ENCODE measurements at regions not wholly inside any gene's neighbourhood (a gene's known extent, or its start where the extent isn't known, plus 50 kb on each side); places are given as distances from the start of the nearest gene placed in this dataset.

DNA sequence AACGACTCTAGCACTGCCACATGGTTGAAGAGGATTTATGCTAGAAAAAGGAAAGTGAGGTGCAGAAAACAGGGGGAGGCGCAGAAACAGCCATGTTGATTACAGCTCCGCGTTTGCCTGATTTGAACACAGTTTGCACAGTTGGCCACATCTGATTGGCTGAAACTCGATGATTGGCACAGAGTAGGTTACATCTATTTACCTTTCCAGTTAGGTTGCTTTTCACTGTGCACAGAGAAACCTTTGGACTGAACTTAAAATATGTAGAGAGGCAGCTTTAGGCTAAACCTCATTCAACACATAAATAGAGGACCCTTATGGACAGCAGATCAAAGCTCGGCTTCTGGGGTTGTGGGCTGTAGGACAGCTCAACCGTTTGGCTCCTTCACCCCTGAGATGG is 153.7 kb upstream of the APCDD1 start:
- H3K4me3 Mint-ChIP-seq: no peak overlapping the region
- TF ChIP-seq, protein P1, sequence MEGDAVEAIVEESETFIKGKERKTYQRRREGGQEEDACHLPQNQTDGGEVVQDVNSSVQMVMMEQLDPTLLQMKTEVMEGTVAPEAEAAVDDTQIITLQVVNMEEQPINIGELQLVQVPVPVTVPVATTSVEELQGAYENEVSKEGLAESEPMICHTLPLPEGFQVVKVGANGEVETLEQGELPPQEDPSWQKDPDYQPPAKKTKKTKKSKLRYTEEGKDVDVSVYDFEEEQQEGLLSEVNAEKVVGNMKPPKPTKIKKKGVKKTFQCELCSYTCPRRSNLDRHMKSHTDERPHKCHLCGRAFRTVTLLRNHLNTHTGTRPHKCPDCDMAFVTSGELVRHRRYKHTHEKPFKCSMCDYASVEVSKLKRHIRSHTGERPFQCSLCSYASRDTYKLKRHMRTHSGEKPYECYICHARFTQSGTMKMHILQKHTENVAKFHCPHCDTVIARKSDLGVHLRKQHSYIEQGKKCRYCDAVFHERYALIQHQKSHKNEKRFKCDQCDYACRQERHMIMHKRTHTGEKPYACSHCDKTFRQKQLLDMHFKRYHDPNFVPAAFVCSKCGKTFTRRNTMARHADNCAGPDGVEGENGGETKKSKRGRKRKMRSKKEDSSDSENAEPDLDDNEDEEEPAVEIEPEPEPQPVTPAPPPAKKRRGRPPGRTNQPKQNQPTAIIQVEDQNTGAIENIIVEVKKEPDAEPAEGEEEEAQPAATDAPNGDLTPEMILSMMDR (IDR thresholded peaks at IDR 0.05): no peak
- H3K9me3 Mint-ChIP-seq: no peaks in the 10 kb centered on the region
- H3K27ac Mint-ChIP-seq: no peak overlapping the region
- no peaks in the 10 kb centered on the region for H3K36me3 Mint-ChIP-seq (ENCODE audit: low read depth)
- H3K27me3 Mint-ChIP-seq (ENCODE audit: insufficient read depth): peaks cover 13% of the 10 kb centered on the region
- peaks cover 8% of the 10 kb centered on the region; the same call in 1 of the 2 replicates for H3K4me1 Mint-ChIP-seq (ENCODE audit: low read depth)
- DNase-seq: no peak

DNA sequence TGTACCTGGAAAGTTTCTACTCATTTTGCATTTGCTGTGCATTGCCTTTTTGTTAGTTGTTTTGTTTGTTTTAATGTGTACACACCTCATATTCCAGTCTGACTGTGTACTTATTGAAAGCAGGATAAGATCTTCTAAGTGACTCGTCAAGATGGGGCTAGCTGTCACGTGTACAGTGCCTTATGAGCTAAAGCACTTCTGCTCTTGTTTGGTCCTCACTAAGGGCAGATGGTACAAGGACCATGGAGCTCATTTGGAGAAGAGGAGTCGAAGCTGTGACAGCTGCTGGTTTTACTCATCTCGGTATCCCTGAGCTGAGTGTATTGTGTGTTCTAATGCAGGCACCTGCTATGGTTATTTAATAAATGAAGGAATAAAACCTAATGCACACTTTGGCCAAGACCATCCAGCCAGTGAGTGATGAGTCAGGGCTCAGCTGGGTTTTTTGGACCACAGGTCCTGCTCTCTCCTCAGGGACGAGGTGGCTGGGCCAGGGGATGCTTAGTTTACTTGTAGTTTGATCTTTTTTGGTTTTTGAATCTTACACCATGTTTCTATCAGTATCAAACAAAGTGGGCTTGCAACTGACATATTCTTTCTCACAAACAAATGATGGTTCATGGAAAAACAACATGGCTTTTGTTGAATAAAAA is 152.5 kb upstream of the APCDD1 start:
- no peak overlapping the region for H3K4me3 Mint-ChIP-seq
- H3K9me3 Mint-ChIP-seq: no peaks in the 10 kb centered on the region
- no peak for DNase-seq
- peaks cover 8% of the 10 kb centered on the region; the same call in 1 of the 2 replicates for H3K4me1 Mint-ChIP-seq (ENCODE audit: low read depth)
- peaks cover 13% of the 10 kb centered on the region for H3K27me3 Mint-ChIP-seq (ENCODE audit: insufficient read depth)
- no peak overlapping the region for H3K27ac Mint-ChIP-seq
- no peaks in the 10 kb centered on the region for H3K36me3 Mint-ChIP-seq (ENCODE audit: low read depth)
- TF ChIP-seq, protein P1 (IDR thresholded peaks at IDR 0.05): no peak

DNA sequence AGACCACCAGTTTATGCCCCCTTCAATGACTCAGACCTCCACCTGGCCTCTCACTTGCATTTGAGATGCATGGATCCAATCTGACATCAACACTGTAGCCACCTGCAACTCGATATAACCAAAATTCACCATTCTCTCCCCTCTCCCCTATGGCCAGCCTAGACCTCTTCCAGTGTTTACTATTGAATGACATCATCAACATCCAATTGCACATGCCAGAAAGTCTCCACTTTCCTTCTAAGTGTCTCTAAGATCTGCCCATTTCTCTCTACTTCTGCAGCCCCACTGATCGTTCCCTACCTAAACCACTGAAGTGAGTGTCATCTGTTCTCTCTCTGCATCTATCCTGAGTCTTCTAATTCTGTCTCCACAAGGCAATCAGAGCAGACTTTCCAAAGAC is 151.3 kb upstream of the APCDD1 start:
- peaks cover 8% of the 10 kb centered on the region; the same call in 1 of the 2 replicates for H3K4me1 Mint-ChIP-seq (ENCODE audit: low read depth)
- TF ChIP-seq, protein P1 (IDR thresholded peaks at IDR 0.05): no peak
- peaks cover 9% of the 10 kb centered on the region for H3K27me3 Mint-ChIP-seq (ENCODE audit: insufficient read depth)
- H3K27ac Mint-ChIP-seq: no peak overlapping the region
- no peak overlapping the region for H3K4me3 Mint-ChIP-seq
- no peaks in the 10 kb centered on the region for H3K36me3 Mint-ChIP-seq (ENCODE audit: low read depth)
- no peaks in the 10 kb centered on the region for H3K9me3 Mint-ChIP-seq
- no peak for DNase-seq

DNA sequence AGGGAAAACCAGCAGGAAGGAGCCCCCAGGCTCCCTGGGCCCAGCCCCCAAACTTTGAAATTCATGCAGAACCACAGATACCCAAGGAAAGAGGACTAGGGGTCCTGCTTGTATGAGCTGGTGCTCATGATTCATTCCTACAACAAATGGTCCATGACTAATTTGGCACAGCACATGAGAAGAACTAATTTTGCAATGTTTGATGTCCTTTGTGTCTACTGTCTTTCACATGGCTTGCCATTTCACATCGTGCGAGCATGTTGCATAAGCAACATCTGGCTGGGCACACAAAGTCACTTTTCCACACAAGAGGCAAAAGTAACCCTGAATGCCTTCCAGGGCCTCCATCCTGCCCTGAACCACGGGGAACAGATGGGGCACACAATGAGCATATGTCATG is 149.6 kb upstream of the APCDD1 start:
- no peak overlapping the region for H3K4me3 Mint-ChIP-seq
- H3K36me3 Mint-ChIP-seq (ENCODE audit: low read depth): no peaks in the 10 kb centered on the region
- H3K27ac Mint-ChIP-seq: no peak overlapping the region
- TF ChIP-seq, protein P1 (IDR thresholded peaks at IDR 0.05): no peak
- peaks cover 8% of the 10 kb centered on the region; the same call in 1 of the 2 replicates for H3K4me1 Mint-ChIP-seq (ENCODE audit: low read depth)
- H3K9me3 Mint-ChIP-seq: no peaks in the 10 kb centered on the region
- peak; percentile 36 for DNase-seq
- peaks cover 6% of the 10 kb centered on the region for H3K27me3 Mint-ChIP-seq (ENCODE audit: insufficient read depth)

DNA sequence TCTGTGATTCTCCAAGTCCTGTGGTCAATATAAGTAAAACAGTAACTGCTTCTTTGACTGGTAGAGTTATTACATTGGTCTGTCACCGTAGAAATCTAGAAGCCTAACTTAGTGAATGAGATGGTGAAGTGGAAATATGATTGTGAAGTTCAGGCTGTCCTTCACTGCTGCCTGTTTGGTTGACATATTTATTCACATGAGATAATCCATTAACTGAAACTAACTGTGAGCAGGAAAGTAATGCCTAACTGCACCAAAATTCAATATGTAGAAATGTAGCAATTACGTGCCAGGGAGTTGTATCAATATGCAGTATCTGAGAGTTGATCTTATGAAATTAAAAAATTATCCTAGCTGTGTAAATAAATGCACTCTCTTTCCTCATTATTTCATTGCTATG is 147.7 kb upstream of the APCDD1 start:
- DNase-seq: no peak
- peaks cover 5% of the 10 kb centered on the region; the same call in 1 of the 2 replicates for H3K4me1 Mint-ChIP-seq (ENCODE audit: low read depth)
- TF ChIP-seq, protein P1 (IDR thresholded peaks at IDR 0.05): no peak
- peaks cover 4% of the 10 kb centered on the region for H3K27me3 Mint-ChIP-seq (ENCODE audit: insufficient read depth)
- no peaks in the 10 kb centered on the region for H3K36me3 Mint-ChIP-seq (ENCODE audit: low read depth)
- H3K27ac Mint-ChIP-seq: no peak overlapping the region
- no peak overlapping the region for H3K4me3 Mint-ChIP-seq
- no peaks in the 10 kb centered on the region for H3K9me3 Mint-ChIP-seq
